Liver (tissue), 8 donors: ENCODE measurements at regions not wholly inside any gene's neighbourhood (a gene's known extent, or its start where the extent isn't known, plus 50 kb on each side); places are given as distances from the start of the nearest gene placed in this dataset.

Experiments used
- DNase-seq: peaks from one replicate; pipeline ENCODE4 v3.0.0-alpha.2; 2017; ENCODE audit warnings: low spot score
- H3K27ac ChIP-seq, 2 donors: one replicate each; pipeline ENCODE4 v1.7.0; 2013; ENCODE audit warnings: inconsistent platforms in 2 of 2, low read length in 2 of 2, control low read depth in 1 of 2, low read depth in 1 of 2, mild to moderate bottlenecking in 1 of 2
- H3K27me3 ChIP-seq, 4 donors: one replicate each; pipeline versions ENCODE4 v1.6.1 to v1.7.0; 2013; ENCODE audit warnings: low read length in 3 of 4, inconsistent platforms in 1 of 4, mild to moderate bottlenecking in 1 of 4, moderate library complexity in 1 of 4; ENCODE audit not compliant: control insufficient read depth in 4 of 4, insufficient read depth in 4 of 4
- H3K36me3 ChIP-seq, 4 donors: one replicate each; pipeline versions ENCODE4 v1.6.1 to v1.7.0; 2013; ENCODE audit warnings: low read length in 3 of 4, mild to moderate bottlenecking in 3 of 4, low read depth in 1 of 4, moderate library complexity in 1 of 4; ENCODE audit not compliant: control insufficient read depth in 4 of 4, insufficient read depth in 3 of 4
- H3K4me1 ChIP-seq, 4 donors: one replicate each; pipeline versions ENCODE4 v1.6.1 to v1.7.0; 2013; ENCODE audit warnings: low read length in 3 of 4, mild to moderate bottlenecking in 3 of 4, moderate library complexity in 1 of 4; ENCODE audit not compliant: control insufficient read depth in 4 of 4, insufficient read depth in 4 of 4
- H3K4me3 ChIP-seq, 3 donors: one replicate each; pipeline versions ENCODE4 v1.6.1 to v1.7.0; 2013; ENCODE audit warnings: low read length in 3 of 3, control low read depth in 1 of 3, low read depth in 1 of 3, mild to moderate bottlenecking in 1 of 3
- H3K9ac ChIP-seq, 2 donors: one replicate each; pipeline ENCODE4 v1.7.0; 2013; ENCODE audit warnings: low read length in 2 of 2, mild to moderate bottlenecking in 2 of 2, moderate library complexity in 2 of 2, control low read depth in 1 of 2, low read depth in 1 of 2
- H3K9me3 ChIP-seq, 4 donors: one replicate each; pipeline versions ENCODE4 v1.6.1 to v1.7.0; 2013; ENCODE audit warnings: low read length in 3 of 4; ENCODE audit not compliant: control insufficient read depth in 4 of 4
- EGR1 ChIP-seq, 2 donors: IDR thresholded peaks; 2 replicates each; pipeline ENCODE4 v1.6.1; 2016 to 2018; ENCODE audit warnings: antibody characterized with exemption in 2 of 2, low read depth in 2 of 2
- FOXA1 ChIP-seq: IDR thresholded peaks from 2 replicates; pipeline ENCODE4 v1.6.1; 2016; ENCODE audit warnings: antibody characterized with exemption
- FOXA2 ChIP-seq: IDR thresholded peaks from 2 replicates; pipeline ENCODE4 v1.6.1; 2016; ENCODE audit warnings: antibody characterized with exemption
- GABPA ChIP-seq, 2 donors: IDR thresholded peaks in 1 of 2; conservative IDR thresholded peaks in 1 of 2; 2 replicates each; pipeline ENCODE4 v1.6.1; 2016; ENCODE audit warnings: antibody characterized with exemption in 2 of 2, mild to moderate bottlenecking in 1 of 2, moderate library complexity in 1 of 2
- HNF4A ChIP-seq, 2 donors: conservative IDR thresholded peaks; 2 replicates each; pipeline ENCODE4 v1.6.1; 2016; ENCODE audit warnings: antibody characterized with exemption in 2 of 2, mild to moderate bottlenecking in 2 of 2
- HNF4G ChIP-seq: IDR thresholded peaks from 2 replicates; pipeline ENCODE4 v1.6.1; 2016; ENCODE audit warnings: antibody characterized with exemption
- JUND ChIP-seq, 2 donors: IDR thresholded peaks; 2 replicates each; pipeline ENCODE4 v1.6.1; 2016; ENCODE audit warnings: antibody characterized with exemption in 2 of 2
- NR2F2 ChIP-seq: IDR thresholded peaks from 2 replicates; pipeline ENCODE4 v1.6.1; 2016; ENCODE audit warnings: antibody characterized with exemption
- RAD21 ChIP-seq, 2 donors: IDR thresholded peaks; 2 replicates each; pipeline ENCODE4 v1.6.1; 2016; ENCODE audit warnings: antibody characterized with exemption in 2 of 2, mild to moderate bottlenecking in 2 of 2
- SP1 ChIP-seq: IDR thresholded peaks from 2 replicates; pipeline ENCODE4 v1.6.1; 2018; ENCODE audit warnings: antibody characterized with exemption, mild to moderate bottlenecking
- TAF1 ChIP-seq: conservative IDR thresholded peaks from 2 replicates; pipeline ENCODE4 v1.6.1; 2016; ENCODE audit warnings: antibody characterized with exemption, mild to moderate bottlenecking
- YY1 ChIP-seq: IDR thresholded peaks from 2 replicates; pipeline ENCODE4 v1.6.1; 2016; ENCODE audit warnings: antibody characterized with exemption, mild to moderate bottlenecking
- WGBS: extraction: QIAGEN DNeasy Blood & Tissue Kit; methylation state at CpG from one replicate; pipeline ENCODE4 v1.1.7; 2013; 5-methylcytosine and 5-hydroxymethylcytosine counted together
- TF ChIP-seq, protein P1 (sequence below): IDR thresholded peaks from 2 replicates; pipeline ENCODE4 v1.6.1; 2016; ENCODE audit warnings: antibody characterized with exemption
- TF ChIP-seq, protein P2 (sequence below): IDR thresholded peaks from 2 replicates; pipeline ENCODE4 v1.6.1; 2016; ENCODE audit warnings: antibody characterized with exemption
- TF ChIP-seq, protein P3 (sequence below): fragments of 150-350 bp; IDR thresholded peaks from 2 replicates; pipeline ENCODE4 v1.5.1; 2017; ENCODE audit warnings: improper control_type of control experiment, low read depth, low read length; ENCODE audit not compliant: missing input control
- TF ChIP-seq, protein P4 (sequence below): IDR thresholded peaks from 2 replicates; pipeline ENCODE4 v1.6.1; 2016; ENCODE audit warnings: antibody characterized with exemption
- TF ChIP-seq, protein P5 (sequence below): IDR thresholded peaks from 2 replicates; pipeline ENCODE4 v1.6.1; 2016; ENCODE audit warnings: antibody characterized with exemption, mild to moderate bottlenecking
- donor health status: healthy.
- donor health status: healthy.
- donor health status: healthy.
- donor health status: healthy.
- donor health status: healthy.

DNA sequence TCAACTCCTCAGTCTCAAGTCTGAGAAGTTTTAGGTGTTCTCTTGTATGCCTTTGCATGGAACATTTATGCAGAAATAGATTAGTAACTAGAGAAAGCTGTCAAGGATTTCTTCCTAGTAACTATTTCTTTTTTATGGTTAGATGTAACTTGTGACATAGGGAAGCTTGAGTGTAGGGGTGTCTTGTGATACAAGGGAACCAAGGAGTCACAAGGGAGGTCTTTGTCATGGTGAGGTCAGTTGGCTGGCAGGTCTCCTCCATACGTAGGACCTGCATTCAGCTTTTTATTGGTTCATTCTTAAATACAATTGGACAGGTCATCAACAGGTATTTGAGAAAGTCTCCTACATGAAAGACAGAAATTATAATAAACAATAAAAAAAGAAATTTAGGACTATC lies 394.0 kb upstream of the CCDC196 start:
- Histone ChIP-seq H3K27me3 (no peaks in the 10 kb centered on the region), H3K4me1 (no peaks in the 10 kb centered on the region), H3K9ac (no peak overlapping the region), H3K9me3 (no peaks in the 10 kb centered on the region), H3K4me3 (no peak overlapping the region), H3K36me3 (no peaks in the 10 kb centered on the region), H3K27ac (no peak overlapping the region)
- TF ChIP-seq YY1 (no peak), FOXA1 (no peak), NR2F2 (no peak), HNF4G (no peak), GABPA (IDR thresholded peaks at IDR 0.05 in 1 of 2, conservative IDR thresholded peaks at IDR 0.05 in 1 of 2) (no peak), FOXA2 (no peak), JUND (IDR thresholded peaks at IDR 0.05) (no peak), SP1 (no peak)
- TF ChIP-seq, protein P1, sequence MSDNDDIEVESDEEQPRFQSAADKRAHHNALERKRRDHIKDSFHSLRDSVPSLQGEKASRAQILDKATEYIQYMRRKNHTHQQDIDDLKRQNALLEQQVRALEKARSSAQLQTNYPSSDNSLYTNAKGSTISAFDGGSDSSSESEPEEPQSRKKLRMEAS = no peak
- TF ChIP-seq, protein P2, sequence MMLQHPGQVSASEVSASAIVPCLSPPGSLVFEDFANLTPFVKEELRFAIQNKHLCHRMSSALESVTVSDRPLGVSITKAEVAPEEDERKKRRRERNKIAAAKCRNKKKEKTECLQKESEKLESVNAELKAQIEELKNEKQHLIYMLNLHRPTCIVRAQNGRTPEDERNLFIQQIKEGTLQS = no peak
- TF ChIP-seq, protein P3, sequence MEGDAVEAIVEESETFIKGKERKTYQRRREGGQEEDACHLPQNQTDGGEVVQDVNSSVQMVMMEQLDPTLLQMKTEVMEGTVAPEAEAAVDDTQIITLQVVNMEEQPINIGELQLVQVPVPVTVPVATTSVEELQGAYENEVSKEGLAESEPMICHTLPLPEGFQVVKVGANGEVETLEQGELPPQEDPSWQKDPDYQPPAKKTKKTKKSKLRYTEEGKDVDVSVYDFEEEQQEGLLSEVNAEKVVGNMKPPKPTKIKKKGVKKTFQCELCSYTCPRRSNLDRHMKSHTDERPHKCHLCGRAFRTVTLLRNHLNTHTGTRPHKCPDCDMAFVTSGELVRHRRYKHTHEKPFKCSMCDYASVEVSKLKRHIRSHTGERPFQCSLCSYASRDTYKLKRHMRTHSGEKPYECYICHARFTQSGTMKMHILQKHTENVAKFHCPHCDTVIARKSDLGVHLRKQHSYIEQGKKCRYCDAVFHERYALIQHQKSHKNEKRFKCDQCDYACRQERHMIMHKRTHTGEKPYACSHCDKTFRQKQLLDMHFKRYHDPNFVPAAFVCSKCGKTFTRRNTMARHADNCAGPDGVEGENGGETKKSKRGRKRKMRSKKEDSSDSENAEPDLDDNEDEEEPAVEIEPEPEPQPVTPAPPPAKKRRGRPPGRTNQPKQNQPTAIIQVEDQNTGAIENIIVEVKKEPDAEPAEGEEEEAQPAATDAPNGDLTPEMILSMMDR = no peak
- 82% methylated on average over 1 of the region's 1 CpG for WGBS
- DNase-seq = no peak

DNA sequence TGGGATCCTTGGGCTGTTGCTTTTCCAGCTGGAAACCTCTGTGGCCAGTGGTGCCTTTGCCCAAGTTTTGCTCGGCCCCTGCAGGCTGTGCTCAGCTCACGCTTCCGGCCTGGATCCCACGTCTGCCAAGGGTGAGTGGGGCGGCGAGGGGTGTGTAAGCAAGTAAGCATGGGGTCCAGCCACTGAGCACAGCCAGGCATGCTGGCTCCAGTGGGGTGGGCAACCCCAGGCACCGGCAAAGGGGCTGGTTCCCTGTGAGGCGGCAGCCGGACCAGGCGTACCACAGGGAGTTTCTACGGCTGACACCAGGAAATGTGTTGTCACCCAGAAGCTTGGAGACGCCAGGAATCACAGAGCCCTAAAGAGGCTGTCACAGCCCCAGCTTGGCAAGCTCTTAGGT lies 393.4 kb upstream of the CCDC196 start:
- Histone ChIP-seq H3K4me3 (no peak overlapping the region), H3K9me3 (no peaks in the 10 kb centered on the region), H3K9ac (no peak overlapping the region), H3K4me1 (no peaks in the 10 kb centered on the region), H3K36me3 (no peaks in the 10 kb centered on the region), H3K27ac (no peak overlapping the region), H3K27me3 (no peaks in the 10 kb centered on the region)
- no peak for DNase-seq
- 96% methylated on average over 12 of the region's 12 CpGs for WGBS
- no peak for TF ChIP-seq HNF4G
- TF ChIP-seq, protein P4, sequence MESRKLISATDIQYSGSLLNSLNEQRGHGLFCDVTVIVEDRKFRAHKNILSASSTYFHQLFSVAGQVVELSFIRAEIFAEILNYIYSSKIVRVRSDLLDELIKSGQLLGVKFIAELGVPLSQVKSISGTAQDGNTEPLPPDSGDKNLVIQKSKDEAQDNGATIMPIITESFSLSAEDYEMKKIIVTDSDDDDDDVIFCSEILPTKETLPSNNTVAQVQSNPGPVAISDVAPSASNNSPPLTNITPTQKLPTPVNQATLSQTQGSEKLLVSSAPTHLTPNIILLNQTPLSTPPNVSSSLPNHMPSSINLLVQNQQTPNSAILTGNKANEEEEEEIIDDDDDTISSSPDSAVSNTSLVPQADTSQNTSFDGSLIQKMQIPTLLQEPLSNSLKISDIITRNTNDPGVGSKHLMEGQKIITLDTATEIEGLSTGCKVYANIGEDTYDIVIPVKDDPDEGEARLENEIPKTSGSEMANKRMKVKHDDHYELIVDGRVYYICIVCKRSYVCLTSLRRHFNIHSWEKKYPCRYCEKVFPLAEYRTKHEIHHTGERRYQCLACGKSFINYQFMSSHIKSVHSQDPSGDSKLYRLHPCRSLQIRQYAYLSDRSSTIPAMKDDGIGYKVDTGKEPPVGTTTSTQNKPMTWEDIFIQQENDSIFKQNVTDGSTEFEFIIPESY = no peak
- TF ChIP-seq FOXA1 = no peak
- TF ChIP-seq, protein P5, sequence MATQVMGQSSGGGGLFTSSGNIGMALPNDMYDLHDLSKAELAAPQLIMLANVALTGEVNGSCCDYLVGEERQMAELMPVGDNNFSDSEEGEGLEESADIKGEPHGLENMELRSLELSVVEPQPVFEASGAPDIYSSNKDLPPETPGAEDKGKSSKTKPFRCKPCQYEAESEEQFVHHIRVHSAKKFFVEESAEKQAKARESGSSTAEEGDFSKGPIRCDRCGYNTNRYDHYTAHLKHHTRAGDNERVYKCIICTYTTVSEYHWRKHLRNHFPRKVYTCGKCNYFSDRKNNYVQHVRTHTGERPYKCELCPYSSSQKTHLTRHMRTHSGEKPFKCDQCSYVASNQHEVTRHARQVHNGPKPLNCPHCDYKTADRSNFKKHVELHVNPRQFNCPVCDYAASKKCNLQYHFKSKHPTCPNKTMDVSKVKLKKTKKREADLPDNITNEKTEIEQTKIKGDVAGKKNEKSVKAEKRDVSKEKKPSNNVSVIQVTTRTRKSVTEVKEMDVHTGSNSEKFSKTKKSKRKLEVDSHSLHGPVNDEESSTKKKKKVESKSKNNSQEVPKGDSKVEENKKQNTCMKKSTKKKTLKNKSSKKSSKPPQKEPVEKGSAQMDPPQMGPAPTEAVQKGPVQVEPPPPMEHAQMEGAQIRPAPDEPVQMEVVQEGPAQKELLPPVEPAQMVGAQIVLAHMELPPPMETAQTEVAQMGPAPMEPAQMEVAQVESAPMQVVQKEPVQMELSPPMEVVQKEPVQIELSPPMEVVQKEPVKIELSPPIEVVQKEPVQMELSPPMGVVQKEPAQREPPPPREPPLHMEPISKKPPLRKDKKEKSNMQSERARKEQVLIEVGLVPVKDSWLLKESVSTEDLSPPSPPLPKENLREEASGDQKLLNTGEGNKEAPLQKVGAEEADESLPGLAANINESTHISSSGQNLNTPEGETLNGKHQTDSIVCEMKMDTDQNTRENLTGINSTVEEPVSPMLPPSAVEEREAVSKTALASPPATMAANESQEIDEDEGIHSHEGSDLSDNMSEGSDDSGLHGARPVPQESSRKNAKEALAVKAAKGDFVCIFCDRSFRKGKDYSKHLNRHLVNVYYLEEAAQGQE = no peak
- TF ChIP-seq, protein P3 = no peak
- TF ChIP-seq TAF1 = no peak
- TF ChIP-seq HNF4A (conservative IDR thresholded peaks at IDR 0.05) = no peak
- no peak for TF ChIP-seq RAD21 (IDR thresholded peaks at IDR 0.05)
- no peak for TF ChIP-seq JUND (IDR thresholded peaks at IDR 0.05)
- no peak for TF ChIP-seq GABPA (IDR thresholded peaks at IDR 0.05 in 1 of 2, conservative IDR thresholded peaks at IDR 0.05 in 1 of 2)
- TF ChIP-seq, protein P2 = no peak
- TF ChIP-seq EGR1 (IDR thresholded peaks at IDR 0.05; ENCODE audit: low read depth in 2 of 2) = no peak
